Peyer's patch (tissue), 4 donors: ENCODE measurements at regions not wholly inside any gene's neighbourhood (a gene's known extent, or its start where the extent isn't known, plus 50 kb on each side); places are given as distances from the start of the nearest gene placed in this dataset.

Experiments used
- DNase-seq, 3 donors: peaks; one replicate each; pipeline ENCODE4 v3.0.0-alpha.2; 2017 to 2019
- H3K27ac ChIP-seq, 4 donors: fragments of 200-600 bp; sonication (generic); one replicate each; pipeline ENCODE4 v1.5.1; 2016 to 2019
- H3K27me3 ChIP-seq, 2 donors: fragments of 200-600 bp; sonication (generic); one replicate each; pipeline ENCODE4 v1.5.1; 2019
- H3K36me3 ChIP-seq, 3 donors: fragments of 200-600 bp; sonication (generic); one replicate each; pipeline ENCODE4 v1.5.1; 2016 to 2019
- H3K4me1 ChIP-seq, 4 donors: fragments of 200-600 bp; sonication (generic); one replicate each; pipeline ENCODE4 v1.5.1; 2016 to 2019
- H3K4me3 ChIP-seq, 4 donors: fragments of 200-600 bp; sonication (generic); 1 replicate in 3 of 4; 2 replicates in 1 of 4; pipeline ENCODE4 v1.5.1; 2016 to 2019; ENCODE audit warnings: mild to moderate bottlenecking in 1 of 4
- H3K9me3 ChIP-seq, 4 donors: fragments of 200-600 bp; sonication (generic); one replicate each; pipeline ENCODE4 v1.5.1; 2016 to 2019; ENCODE audit warnings: mild to moderate bottlenecking in 1 of 4
- POLR2A ChIP-seq, 2 donors: fragments of 450-650 bp; IDR thresholded peaks; one replicate each; pipeline ENCODE4 v1.5.1; 2017; ENCODE audit warnings: antibody characterized with exemption in 2 of 2, mild to moderate bottlenecking in 2 of 2, moderate library complexity in 2 of 2
- TF ChIP-seq, protein P1 (sequence below), 6 experiments: fragments of 450-650 bp in 4 of 6; fragments of 200-600 bp in 2 of 6; sonication (generic) in 1 of 6; IDR thresholded peaks; one replicate each; pipeline ENCODE4 v1.5.1; 2017 to 2019; ENCODE audit warnings: antibody characterized with exemption in 6 of 6, mild to moderate bottlenecking in 3 of 6, moderate library complexity in 1 of 6

DNA sequence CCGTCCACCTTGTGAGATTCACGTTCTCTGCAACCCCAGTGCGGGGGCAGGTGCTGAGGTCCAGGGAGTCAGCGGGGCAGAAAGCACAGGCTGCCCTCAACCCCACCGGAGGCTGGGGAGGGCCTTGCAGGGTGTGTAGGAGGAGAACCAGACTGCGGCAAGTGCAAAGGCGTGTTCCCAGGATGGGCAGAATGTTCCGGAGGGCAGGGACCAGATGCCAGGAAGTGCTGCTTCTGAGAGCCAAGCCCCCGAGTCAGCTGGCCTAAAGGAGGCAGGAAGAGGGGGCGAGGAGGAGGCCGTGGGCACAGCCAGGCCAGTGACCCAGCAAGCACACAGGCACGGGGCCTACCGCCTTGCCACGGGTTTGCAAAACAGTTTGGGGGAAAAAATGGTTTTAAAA lies 193.8 kb upstream of the AJAP1 start:
- Histone ChIP-seq H3K4me1 (no peaks in the 10 kb centered on the region), H3K27ac (no peak overlapping the region), H3K36me3 (no peaks in the 10 kb centered on the region), H3K27me3 (no peaks in the 10 kb centered on the region), H3K4me3 (no peak overlapping the region), H3K9me3 (no peaks in the 10 kb centered on the region)
- TF ChIP-seq, protein P1, sequence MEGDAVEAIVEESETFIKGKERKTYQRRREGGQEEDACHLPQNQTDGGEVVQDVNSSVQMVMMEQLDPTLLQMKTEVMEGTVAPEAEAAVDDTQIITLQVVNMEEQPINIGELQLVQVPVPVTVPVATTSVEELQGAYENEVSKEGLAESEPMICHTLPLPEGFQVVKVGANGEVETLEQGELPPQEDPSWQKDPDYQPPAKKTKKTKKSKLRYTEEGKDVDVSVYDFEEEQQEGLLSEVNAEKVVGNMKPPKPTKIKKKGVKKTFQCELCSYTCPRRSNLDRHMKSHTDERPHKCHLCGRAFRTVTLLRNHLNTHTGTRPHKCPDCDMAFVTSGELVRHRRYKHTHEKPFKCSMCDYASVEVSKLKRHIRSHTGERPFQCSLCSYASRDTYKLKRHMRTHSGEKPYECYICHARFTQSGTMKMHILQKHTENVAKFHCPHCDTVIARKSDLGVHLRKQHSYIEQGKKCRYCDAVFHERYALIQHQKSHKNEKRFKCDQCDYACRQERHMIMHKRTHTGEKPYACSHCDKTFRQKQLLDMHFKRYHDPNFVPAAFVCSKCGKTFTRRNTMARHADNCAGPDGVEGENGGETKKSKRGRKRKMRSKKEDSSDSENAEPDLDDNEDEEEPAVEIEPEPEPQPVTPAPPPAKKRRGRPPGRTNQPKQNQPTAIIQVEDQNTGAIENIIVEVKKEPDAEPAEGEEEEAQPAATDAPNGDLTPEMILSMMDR (IDR thresholded peaks at IDR 0.05) = no peak
- TF ChIP-seq POLR2A (IDR thresholded peaks at IDR 0.05) = no peak
- DNase-seq = no peak

DNA sequence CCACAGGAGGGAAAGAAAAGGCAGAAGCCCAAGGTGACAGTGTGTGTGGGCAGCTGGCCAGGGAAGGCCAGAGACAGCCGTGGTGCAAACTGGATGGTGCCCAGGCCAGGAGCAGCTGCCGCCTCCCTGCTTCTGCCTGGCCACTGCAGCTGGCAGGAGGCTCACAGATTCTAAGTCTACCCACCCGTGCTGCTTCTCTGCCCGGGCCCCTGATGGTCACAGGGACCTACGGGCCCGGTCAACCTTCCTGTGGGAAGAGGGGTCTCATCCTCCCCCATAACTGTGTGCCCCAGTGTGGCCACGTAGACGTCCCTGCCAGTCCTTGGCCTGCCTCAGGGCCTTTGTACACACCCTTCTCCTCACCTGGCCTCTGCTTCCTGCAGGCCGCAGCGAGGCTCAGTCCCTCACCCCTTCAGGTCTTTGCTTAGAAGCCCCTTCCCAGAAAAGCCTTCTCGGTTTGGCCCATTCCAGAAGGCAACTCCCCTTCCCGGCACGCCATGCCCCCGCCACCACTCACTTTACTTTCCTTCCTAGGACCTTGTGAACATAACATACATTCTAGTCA lies 192.6 kb upstream of the AJAP1 start:
- Histone ChIP-seq H3K27ac (no peak overlapping the region), H3K4me3 (no peak overlapping the region), H3K36me3 (no peaks in the 10 kb centered on the region), H3K9me3 (no peaks in the 10 kb centered on the region), H3K4me1 (no peaks in the 10 kb centered on the region), H3K27me3 (no peaks in the 10 kb centered on the region)
- no peak for DNase-seq
- no peak for TF ChIP-seq POLR2A (IDR thresholded peaks at IDR 0.05)
- TF ChIP-seq, protein P1 (IDR thresholded peaks at IDR 0.05) = no peak

DNA sequence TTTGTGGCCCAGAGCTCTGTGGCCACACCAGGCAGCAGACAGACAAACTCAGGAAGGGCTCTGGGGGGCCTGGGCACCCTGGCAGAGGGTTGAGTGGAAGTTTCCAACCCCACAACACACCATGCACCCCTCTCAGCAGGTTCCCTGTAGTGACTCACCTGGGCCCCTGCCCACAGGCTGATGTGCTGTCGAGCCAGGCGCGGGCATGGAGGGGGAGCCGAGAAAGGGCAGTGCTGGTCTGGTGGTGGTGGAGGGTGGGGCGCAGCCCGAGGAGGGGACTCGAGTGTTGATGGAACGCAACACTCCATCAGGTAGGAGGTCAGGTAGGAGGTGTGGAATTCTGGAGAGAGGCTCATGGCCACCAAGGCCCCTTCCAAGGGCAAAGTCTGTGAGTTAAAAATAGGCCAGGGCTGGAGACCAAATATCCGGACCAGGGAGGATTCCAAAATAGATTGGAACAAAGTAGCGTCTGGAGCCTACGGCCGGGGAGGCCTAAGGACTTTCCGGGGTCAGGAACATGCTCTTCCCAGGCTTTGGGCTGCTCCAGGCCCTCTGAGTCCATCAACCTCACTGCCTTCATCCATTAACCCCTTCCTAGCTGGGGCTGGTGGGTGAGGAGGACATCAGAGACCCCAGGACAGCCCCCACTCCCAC lies 191.5 kb upstream of the AJAP1 start:
- Histone ChIP-seq H3K9me3 (no peaks in the 10 kb centered on the region), H3K27ac (no peak overlapping the region), H3K27me3 (no peaks in the 10 kb centered on the region), H3K4me3 (no peak overlapping the region), H3K36me3 (no peaks in the 10 kb centered on the region), H3K4me1 (no peaks in the 10 kb centered on the region)
- DNase-seq = no peak
- no peak for TF ChIP-seq POLR2A (IDR thresholded peaks at IDR 0.05)
- TF ChIP-seq, protein P1 (IDR thresholded peaks at IDR 0.05) = no peak

DNA sequence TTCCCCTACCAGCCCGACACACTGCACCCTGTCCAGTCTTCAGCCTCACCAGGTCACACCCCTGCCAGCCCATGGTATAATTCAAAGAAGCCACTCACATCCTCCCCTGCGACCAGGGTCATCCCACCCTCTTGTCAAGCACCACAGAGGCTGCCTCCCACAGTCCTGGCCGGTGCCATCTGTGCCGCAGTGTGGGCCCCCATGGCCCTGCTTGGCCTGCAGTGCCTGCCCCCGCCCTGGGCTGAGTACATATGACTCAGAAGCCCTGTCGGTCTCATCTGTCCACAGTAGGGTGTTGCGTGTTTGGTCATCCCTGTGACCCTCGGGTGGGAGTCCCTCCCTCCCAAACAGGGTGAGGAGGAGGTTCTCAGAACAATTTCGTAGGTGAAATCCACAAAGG lies 190.8 kb upstream of the AJAP1 start:
- Histone ChIP-seq H3K9me3 (no peaks in the 10 kb centered on the region), H3K4me3 (no peak overlapping the region), H3K4me1 (no peaks in the 10 kb centered on the region), H3K27me3 (no peaks in the 10 kb centered on the region), H3K36me3 (no peaks in the 10 kb centered on the region), H3K27ac (no peak overlapping the region)
- no peak for DNase-seq
- TF ChIP-seq POLR2A (IDR thresholded peaks at IDR 0.05) = no peak
- TF ChIP-seq, protein P1 (IDR thresholded peaks at IDR 0.05) = no peak

DNA sequence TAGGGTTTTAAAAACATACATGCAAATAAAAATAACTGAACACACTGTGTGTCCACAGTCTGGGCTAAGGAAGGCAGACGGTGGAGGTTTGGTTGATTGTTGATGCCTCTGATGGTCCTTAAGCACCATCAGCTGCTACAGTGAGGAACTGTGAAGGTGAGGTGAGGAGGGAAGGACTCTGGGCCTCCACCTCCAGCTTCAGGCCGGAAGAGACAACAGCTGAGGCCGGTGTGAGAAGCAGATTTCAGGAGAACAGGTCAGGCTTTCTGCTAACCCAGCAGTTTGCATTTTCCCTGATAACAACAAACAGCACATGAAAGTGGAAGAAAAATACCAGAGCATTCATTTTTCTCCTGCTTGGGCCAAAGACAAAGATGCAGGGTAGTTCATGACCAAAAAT lies 189.9 kb upstream of the AJAP1 start:
- no peak overlapping the region for H3K4me3 ChIP-seq
- no peaks in the 10 kb centered on the region for H3K9me3 ChIP-seq
- H3K27ac ChIP-seq = no peak overlapping the region
- TF ChIP-seq POLR2A (IDR thresholded peaks at IDR 0.05) = no peak
- TF ChIP-seq, protein P1 (IDR thresholded peaks at IDR 0.05) = no peak
- H3K27me3 ChIP-seq = no peaks in the 10 kb centered on the region
- H3K4me1 ChIP-seq = no peaks in the 10 kb centered on the region
- DNase-seq = no peak
- no peaks in the 10 kb centered on the region for H3K36me3 ChIP-seq
